ENCODE measurements at regions not wholly inside any gene's neighbourhood (a gene's known extent, or its start where the extent isn't known, plus 50 kb on each side); places are given as distances from the start of the nearest gene placed in this dataset.

DNA sequence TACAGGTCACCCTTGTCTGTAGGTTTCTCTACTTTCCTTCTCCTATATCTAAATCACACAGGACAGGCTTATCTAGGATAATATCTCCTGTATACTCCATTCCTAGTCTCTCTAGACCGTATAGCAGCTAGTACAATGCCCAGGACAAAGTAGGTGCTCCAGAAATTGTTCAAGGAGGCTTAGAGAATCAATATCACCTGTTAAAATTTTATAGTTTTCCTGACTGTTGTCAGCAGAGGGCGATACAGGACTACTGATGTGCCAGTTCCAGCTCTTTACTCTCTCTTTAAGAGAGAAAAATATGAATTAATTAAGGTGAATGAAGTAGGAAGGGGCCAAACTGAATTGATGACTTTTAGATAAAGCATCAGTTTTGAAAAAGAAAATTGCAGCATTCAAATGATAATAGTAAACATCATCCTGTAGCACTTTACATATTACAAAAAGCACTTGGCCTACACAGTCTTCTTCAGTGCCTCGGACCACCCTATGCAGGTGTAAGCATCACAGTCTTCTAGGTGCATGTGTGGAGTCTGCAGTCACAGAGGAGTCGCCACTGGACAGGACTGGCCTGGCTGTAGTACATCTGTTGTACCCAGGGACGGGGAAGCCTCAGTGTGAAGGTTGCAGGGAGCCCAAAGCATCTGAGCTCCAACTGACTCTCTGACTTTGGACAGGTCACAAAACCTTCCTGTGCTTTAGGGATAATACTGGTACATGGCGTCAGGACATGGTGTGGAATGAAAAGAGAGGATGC lies 61.9 kb upstream of the MAX start:
- TF ChIP-seq POLR2AphosphoS5 (IDR thresholded peaks at IDR 0.05), result no peak
- TF ChIP-seq, protein P1, sequence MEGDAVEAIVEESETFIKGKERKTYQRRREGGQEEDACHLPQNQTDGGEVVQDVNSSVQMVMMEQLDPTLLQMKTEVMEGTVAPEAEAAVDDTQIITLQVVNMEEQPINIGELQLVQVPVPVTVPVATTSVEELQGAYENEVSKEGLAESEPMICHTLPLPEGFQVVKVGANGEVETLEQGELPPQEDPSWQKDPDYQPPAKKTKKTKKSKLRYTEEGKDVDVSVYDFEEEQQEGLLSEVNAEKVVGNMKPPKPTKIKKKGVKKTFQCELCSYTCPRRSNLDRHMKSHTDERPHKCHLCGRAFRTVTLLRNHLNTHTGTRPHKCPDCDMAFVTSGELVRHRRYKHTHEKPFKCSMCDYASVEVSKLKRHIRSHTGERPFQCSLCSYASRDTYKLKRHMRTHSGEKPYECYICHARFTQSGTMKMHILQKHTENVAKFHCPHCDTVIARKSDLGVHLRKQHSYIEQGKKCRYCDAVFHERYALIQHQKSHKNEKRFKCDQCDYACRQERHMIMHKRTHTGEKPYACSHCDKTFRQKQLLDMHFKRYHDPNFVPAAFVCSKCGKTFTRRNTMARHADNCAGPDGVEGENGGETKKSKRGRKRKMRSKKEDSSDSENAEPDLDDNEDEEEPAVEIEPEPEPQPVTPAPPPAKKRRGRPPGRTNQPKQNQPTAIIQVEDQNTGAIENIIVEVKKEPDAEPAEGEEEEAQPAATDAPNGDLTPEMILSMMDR (IDR thresholded peaks at IDR 0.05), result peak in 4 of 7 experiments; percentile 45 to 67 (median 58)
- TF ChIP-seq POLR2A (IDR thresholded peaks at IDR 0.05), result no peak
- TF ChIP-seq EP300 (IDR thresholded peaks at IDR 0.05), result no peak
